NCI-H510A (cell line): ENCODE measurements at regions not wholly inside any gene's neighbourhood (a gene's known extent, or its start where the extent isn't known, plus 50 kb on each side); places are given as distances from the start of the nearest gene placed in this dataset.

Experiments used
- DNase-seq: peaks from one replicate; lab custom pipeline; 2025; lab: John Stamatoyannopoulos, UW

- DNase-seq = no peak
Measured at GRCh38 chr15:46652266-46652665, 1017.4 kb downstream of the SQOR start.

- no peak for DNase-seq
Measured at GRCh38 chr15:46654993-46655392, 1020.2 kb downstream of the SQOR start.

GRCh38 chr15:46660096-46660842, 1025.4 kb downstream of the SQOR start:
- DNase-seq = no peak

- DNase-seq = no peak
Measured at GRCh38 chr15:46670258-46670657, 1035.4 kb downstream of the SQOR start.

- no peak for DNase-seq
Measured at GRCh38 chr15:46671336-46671735, 1036.5 kb downstream of the SQOR start.

- DNase-seq = no peak
Measured at GRCh38 chr15:46672041-46672440, 1037.2 kb downstream of the SQOR start.

GRCh38 chr15:46676233-46677206, 1040.8 kb upstream of the SEMA6D start:
- DNase-seq = no peak

- no peak for DNase-seq
Measured at GRCh38 chr15:46677491-46677890, 1039.8 kb upstream of the SEMA6D start.

GRCh38 chr15:46681901-46682300, 1035.4 kb upstream of the SEMA6D start:
- no peak for DNase-seq

GRCh38 chr15:46682969-46683791, 1034.1 kb upstream of the SEMA6D start:
- DNase-seq = no peak

- DNase-seq = no peak
Measured at GRCh38 chr15:46685096-46685495, 1032.2 kb upstream of the SEMA6D start.

- no peak for DNase-seq
Measured at GRCh38 chr15:46685681-46686080, 1031.6 kb upstream of the SEMA6D start.

- DNase-seq = no peak
Measured at GRCh38 chr15:46696281-46696680, 1021.0 kb upstream of the SEMA6D start.

GRCh38 chr15:46701346-46701745, 1016.0 kb upstream of the SEMA6D start:
- DNase-seq = no peak

GRCh38 chr15:46701896-46702295, 1015.4 kb upstream of the SEMA6D start:
- no peak for DNase-seq

- DNase-seq = no peak
Measured at GRCh38 chr15:46703020-46703861, 1014.1 kb upstream of the SEMA6D start.

- DNase-seq = no peak
Measured at GRCh38 chr15:46703871-46704637, 1013.3 kb upstream of the SEMA6D start.

- no peak for DNase-seq
Measured at GRCh38 chr15:46707452-46707851, 1009.9 kb upstream of the SEMA6D start.

- DNase-seq = no peak
Measured at GRCh38 chr15:46708226-46708625, 1009.1 kb upstream of the SEMA6D start.

GRCh38 chr15:46709460-46710083, 1007.7 kb upstream of the SEMA6D start:
- DNase-seq = no peak
